OCI-LY1 (cell line): ENCODE measurements at regions not wholly inside any gene's neighbourhood (a gene's known extent, or its start where the extent isn't known, plus 50 kb on each side); places are given as distances from the start of the nearest gene placed in this dataset.

ENCODE experiments used
- H2AFZ ChIP-seq: fragments of 200-600 bp; sonication (generic), shearing (Covaris generic); 2 replicates; pipeline ENCODE4 v1.6.0; 2014; ENCODE audit warnings: antibody characterized with exemption, mild to moderate bottlenecking, low read length
- H3F3A ChIP-seq: fragments of 200-600 bp; sonication (generic), shearing (Covaris generic); 2 replicates; pipeline ENCODE4 v1.6.0; 2014; ENCODE audit warnings: mild to moderate bottlenecking, antibody characterized with exemption, low read length, moderate library complexity; ENCODE audit not compliant: insufficient read depth
- H3K27ac ChIP-seq: fragments of 200-600 bp; sonication (generic); 2 replicates; pipeline ENCODE4 v1.5.1; 2014; ENCODE audit warnings: low read length, mixed run types, mild to moderate bottlenecking, low read depth; ENCODE audit not compliant: poor library complexity, severe bottlenecking
- H3K27me3 ChIP-seq: fragments of 200-600 bp; sonication (generic); 2 replicates; pipeline ENCODE4 v1.6.0; 2014; ENCODE audit warnings: antibody characterized with exemption, mild to moderate bottlenecking, low read length, moderate library complexity; ENCODE audit not compliant: insufficient read depth
- H3K36me3 ChIP-seq: fragments of 200-600 bp; sonication (generic); 2 replicates; pipeline ENCODE4 v1.6.1; 2014; ENCODE audit warnings: mild to moderate bottlenecking, antibody characterized with exemption, low read length, moderate library complexity, mixed read lengths; ENCODE audit not compliant: insufficient read depth
- H3K4me1 ChIP-seq: fragments of 200-600 bp; sonication (generic); 2 replicates; pipeline ENCODE4 v1.5.1; 2014; ENCODE audit warnings: mild to moderate bottlenecking, low read length, moderate library complexity; ENCODE audit not compliant: insufficient read depth, severe bottlenecking
- H3K4me2 ChIP-seq: fragments of 200-600 bp; sonication (generic), shearing (Covaris generic); 2 replicates; pipeline ENCODE4 v1.6.1; 2014; ENCODE audit warnings: low read length
- H3K4me3 ChIP-seq: fragments of 200-600 bp; sonication (generic); 2 replicates; pipeline ENCODE4 v1.5.1; 2014; ENCODE audit warnings: low read length, low read depth, mild to moderate bottlenecking, mixed read lengths; ENCODE audit not compliant: poor library complexity, severe bottlenecking
- H3K79me2 ChIP-seq: fragments of 200-600 bp; shearing (Covaris generic); 2 replicates; pipeline ENCODE4 v1.6.1; 2016; ENCODE audit warnings: mixed run types, low read length, mixed read lengths; ENCODE audit not compliant: insufficient read depth
- H3K9ac ChIP-seq: fragments of 200-600 bp; sonication (generic), shearing (Covaris generic); 2 replicates; pipeline ENCODE4 v1.6.1; 2014; ENCODE audit warnings: mild to moderate bottlenecking, low read length, mixed read lengths
- H3K9me2 ChIP-seq: fragments of 200-600 bp; sonication (generic), shearing (Covaris generic); 2 replicates; pipeline ENCODE4 v1.6.1; 2014; ENCODE audit warnings: low read depth, mild to moderate bottlenecking, low read length, mixed read lengths
- H3K9me3 ChIP-seq: fragments of 200-600 bp; shearing (Covaris generic); 2 replicates; pipeline ENCODE4 v1.6.1; 2014; ENCODE audit warnings: low read length, mixed read lengths
- H4K20me1 ChIP-seq: fragments of 200-600 bp; sonication (generic), shearing (Covaris generic); 2 replicates; pipeline ENCODE4 v1.6.0; 2016; ENCODE audit warnings: mild to moderate bottlenecking, low read length; ENCODE audit not compliant: insufficient read depth
- CTCF ChIP-seq: fragments of 200-600 bp; sonication (generic), shearing (Covaris generic); IDR thresholded peaks from 2 replicates; pipeline ENCODE4 v1.5.1; 2017; ENCODE audit warnings: mild to moderate bottlenecking, antibody characterized with exemption, low read length, moderate library complexity, mixed read lengths
- EZH2 ChIP-seq: fragments of 200-600 bp; sonication (generic), shearing (Covaris generic); IDR thresholded peaks from 2 replicates; pipeline ENCODE4 v1.8.0; 2017; ENCODE audit warnings: borderline replicate concordance, mixed run types, mild to moderate bottlenecking, antibody characterized with exemption, low read length, moderate library complexity, mixed read lengths

GRCh38 chr4:13174926-13175325 is 309.2 kb downstream of the RAB28 start:
- Histone ChIP-seq H3K27me3 (no peaks in the 10 kb centered on the region), H3K9me2 (no peaks in the 10 kb centered on the region), H3K36me3 (no peaks in the 10 kb centered on the region), H3K4me2 (no peak overlapping the region), H3K27ac (no peak overlapping the region), H2AFZ (no peak overlapping the region), H3K4me3 (no peak overlapping the region), H4K20me1 (no peaks in the 10 kb centered on the region), H3K9ac (no peak overlapping the region), H3F3A (no peaks in the 10 kb centered on the region), H3K79me2 (no peaks in the 10 kb centered on the region), H3K4me1 (no peaks in the 10 kb centered on the region), H3K9me3 (no peaks in the 10 kb centered on the region)
- no peak for TF ChIP-seq CTCF
- no peak for TF ChIP-seq EZH2

- no peak for TF ChIP-seq CTCF
- TF ChIP-seq EZH2 = no peak
- H3F3A ChIP-seq = no peaks in the 10 kb centered on the region
- H3K27ac ChIP-seq = no peak overlapping the region
- no peaks in the 10 kb centered on the region for H4K20me1 ChIP-seq
- H3K4me1 ChIP-seq = no peaks in the 10 kb centered on the region
- H3K4me2 ChIP-seq = no peak overlapping the region
- no peaks in the 10 kb centered on the region for H3K27me3 ChIP-seq
- H3K36me3 ChIP-seq = no peaks in the 10 kb centered on the region
- no peaks in the 10 kb centered on the region for H3K9me2 ChIP-seq
- H2AFZ ChIP-seq = no peak overlapping the region
- H3K4me3 ChIP-seq = no peak overlapping the region
- no peaks in the 10 kb centered on the region for H3K79me2 ChIP-seq
- H3K9me3 ChIP-seq = no peaks in the 10 kb centered on the region
- no peak overlapping the region for H3K9ac ChIP-seq
Measured at GRCh38 chr4:13174001-13174400, 310.1 kb downstream of the RAB28 start.

GRCh38 chr4:13171292-13172057 is 312.7 kb downstream of the RAB28 start:
- H3K27ac ChIP-seq = no peak overlapping the region
- H3K4me3 ChIP-seq = no peak overlapping the region
- H3K27me3 ChIP-seq = no peaks in the 10 kb centered on the region
- H3K9me2 ChIP-seq = no peaks in the 10 kb centered on the region
- no peaks in the 10 kb centered on the region for H4K20me1 ChIP-seq
- H3K4me2 ChIP-seq = no peak overlapping the region
- no peaks in the 10 kb centered on the region for H3K79me2 ChIP-seq
- no peaks in the 10 kb centered on the region for H3F3A ChIP-seq
- no peak overlapping the region for H2AFZ ChIP-seq
- H3K9ac ChIP-seq = no peak overlapping the region
- H3K9me3 ChIP-seq = no peaks in the 10 kb centered on the region
- H3K36me3 ChIP-seq = no peaks in the 10 kb centered on the region
- H3K4me1 ChIP-seq = no peaks in the 10 kb centered on the region
- TF ChIP-seq EZH2 (no peak), CTCF (no peak)
